HAP-1 (cell line): ENCODE measurements at regions not wholly inside any gene's neighbourhood (a gene's known extent, or its start where the extent isn't known, plus 50 kb on each side); places are given as distances from the start of the nearest gene placed in this dataset.

Experiments used
- DNase-seq, 2 experiments: peaks; one replicate each; pipeline ENCODE4 v3.0.0-alpha.2; 2016 to 2020; ENCODE audit warnings: low spot score in 2 of 2
- H3K27me3 ChIP-seq: fragments of 250-450 bp; sonication (Bioruptor Pico); 2 replicates; pipeline ENCODE4 v1.5.1; 2020; ENCODE audit warnings: low read depth, mild to moderate bottlenecking, moderate library complexity
- H3K36me3 ChIP-seq: fragments of 250-450 bp; sonication (Bioruptor Pico); replicated peaks from 2 replicates; pipeline ENCODE4 v1.5.1; 2020; ENCODE audit warnings: mild to moderate bottlenecking
- H3K4me1 ChIP-seq: fragments of 250-450 bp; sonication (Bioruptor Pico); 2 replicates; pipeline ENCODE4 v1.5.1; 2020; ENCODE audit warnings: mild to moderate bottlenecking
- H3K4me3 ChIP-seq: fragments of 250-450 bp; sonication (Bioruptor Pico); 2 replicates; pipeline ENCODE4 v1.5.1; 2020; ENCODE audit warnings: mild to moderate bottlenecking, moderate library complexity
- H3K9me3 ChIP-seq: fragments of 250-450 bp; sonication (Bioruptor Pico); 2 replicates; pipeline ENCODE4 v1.5.1; 2020; ENCODE audit warnings: mild to moderate bottlenecking, moderate library complexity
- in situ Hi-C: fragments of 300-500 bp; cut with MboI; formaldehyde crosslinking; loops from 3 replicates; pipeline ENCODE4 v1.14.3; 2020; ENCODE audit warnings: low sequenced_read_pairs, inconsistent platforms, mixed read lengths

DNA sequence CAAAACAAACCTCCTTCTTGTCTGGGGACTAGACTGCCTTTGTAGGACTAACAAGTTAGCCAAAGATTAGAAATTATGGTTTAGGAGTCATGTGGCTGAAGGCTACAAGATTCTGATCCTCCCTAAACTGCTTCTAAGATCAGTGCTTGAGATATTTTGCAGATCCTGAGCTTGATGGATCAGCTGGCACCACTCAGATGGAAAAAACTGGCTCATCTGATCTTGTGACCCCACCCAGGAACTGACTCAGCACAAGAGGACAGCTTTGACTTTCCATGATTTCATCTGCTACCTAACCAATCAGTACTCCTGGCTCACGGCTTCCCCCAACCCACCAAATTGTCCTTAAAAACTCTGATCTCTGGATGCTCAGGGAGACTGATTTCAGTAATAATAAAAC lies 271.5 kb upstream of the TAC1 start:
- no peaks in the 10 kb centered on the region for H3K9me3 ChIP-seq
- H3K36me3 ChIP-seq = no peaks in the 10 kb centered on the region
- DNase-seq = no peak
- no peak overlapping the region for H3K4me3 ChIP-seq
- no peaks in the 10 kb centered on the region for H3K27me3 ChIP-seq
- H3K4me1 ChIP-seq = peaks cover 3% of the 10 kb centered on the region; the same call in 1 of the 2 replicates
- in situ Hi-C loops = no loop called here

DNA sequence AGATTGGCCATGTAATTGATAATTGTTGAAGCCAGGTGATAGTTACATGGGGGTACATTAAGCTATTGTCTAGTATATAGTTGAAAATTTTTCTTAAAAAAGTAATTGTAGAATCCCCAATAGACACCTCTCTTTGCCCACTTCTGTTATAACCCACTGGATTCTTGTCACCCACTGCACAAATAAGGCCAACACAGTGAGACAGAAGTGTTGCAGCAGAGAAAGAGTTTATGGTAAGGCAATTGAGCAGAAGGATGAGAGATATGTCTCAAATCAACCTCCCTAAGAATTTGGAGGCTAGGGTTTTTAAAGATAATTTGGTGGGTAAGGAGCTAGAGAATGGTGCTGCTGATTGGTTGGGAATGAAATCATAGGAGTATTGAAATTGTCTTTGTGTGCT lies 270.3 kb upstream of the TAC1 start:
- Histone ChIP-seq H3K9me3 (no peaks in the 10 kb centered on the region), H3K36me3 (no peaks in the 10 kb centered on the region), H3K4me1 (peaks cover 15% of the 10 kb centered on the region), H3K27me3 (no peaks in the 10 kb centered on the region), H3K4me3 (no peak overlapping the region)
- in situ Hi-C loops = no loop called here
- no peak for DNase-seq

- H3K27me3 ChIP-seq = no peaks in the 10 kb centered on the region
- peak; percentile 35 to 65 for DNase-seq
- H3K4me1 ChIP-seq = peaks cover 17% of the 10 kb centered on the region
- in situ Hi-C loops = no loop called here
- no peak overlapping the region for H3K4me3 ChIP-seq
- H3K36me3 ChIP-seq = no peaks in the 10 kb centered on the region
- H3K9me3 ChIP-seq = no peaks in the 10 kb centered on the region
These were observed 265.8 kb upstream of the TAC1 start for GRCh38 chr7:97466071-97466470.

- Histone ChIP-seq H3K27me3 (no peaks in the 10 kb centered on the region), H3K4me1 (peaks cover 17% of the 10 kb centered on the region), H3K36me3 (no peaks in the 10 kb centered on the region), H3K4me3 (no peak overlapping the region), H3K9me3 (no peaks in the 10 kb centered on the region)
- in situ Hi-C loops = no loop called here
- DNase-seq = no peak
These were observed 264.7 kb upstream of the TAC1 start for GRCh38 chr7:97466999-97467740.

DNA sequence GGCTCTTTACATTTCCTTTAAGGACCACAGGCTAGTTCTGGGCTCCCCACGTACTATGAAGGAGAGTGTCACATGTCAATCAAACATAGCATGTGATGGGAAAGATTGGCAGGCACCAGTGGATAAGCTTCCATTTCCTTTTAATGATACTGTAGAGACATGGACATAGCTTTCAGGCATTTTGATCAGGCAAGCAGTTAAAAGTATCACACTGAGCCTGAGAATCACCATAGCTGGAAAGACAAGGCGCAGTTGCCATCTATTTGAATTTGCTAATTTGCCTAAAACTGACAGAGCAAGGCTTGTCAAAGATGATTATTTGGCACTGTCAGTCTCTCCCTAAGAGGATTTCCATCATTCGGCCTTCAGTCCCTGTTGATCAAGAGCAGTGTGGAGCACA lies 263.4 kb upstream of the TAC1 start:
- Histone ChIP-seq H3K4me1 (peaks cover 17% of the 10 kb centered on the region), H3K36me3 (no peaks in the 10 kb centered on the region), H3K4me3 (no peak overlapping the region), H3K9me3 (no peaks in the 10 kb centered on the region), H3K27me3 (no peaks in the 10 kb centered on the region)
- in situ Hi-C loops = no loop called here
- DNase-seq = no peak

GRCh38 chr7:97470726-97471125 lies 261.2 kb upstream of the TAC1 start:
- Histone ChIP-seq H3K4me3 (no peak overlapping the region), H3K27me3 (0 out of 2 replicates have a peak, but pooled peaks cover 2% of the 10 kb centered on the region), H3K4me1 (peaks cover 11% of the 10 kb centered on the region), H3K9me3 (no peaks in the 10 kb centered on the region), H3K36me3 (no peaks in the 10 kb centered on the region)
- no peak for DNase-seq
- in situ Hi-C loops = no loop called here

- no peaks in the 10 kb centered on the region for H3K36me3 ChIP-seq
- peaks cover 3% of the 10 kb centered on the region for H3K4me1 ChIP-seq
- in situ Hi-C loops = no loop called here
- no peak for DNase-seq
- no peak overlapping the region for H3K4me3 ChIP-seq
- 0 out of 2 replicates have a peak, but pooled peaks cover 2% of the 10 kb centered on the region for H3K27me3 ChIP-seq
- no peaks in the 10 kb centered on the region for H3K9me3 ChIP-seq
These were observed 260.4 kb upstream of the TAC1 start for GRCh38 chr7:97471491-97471890.

DNA sequence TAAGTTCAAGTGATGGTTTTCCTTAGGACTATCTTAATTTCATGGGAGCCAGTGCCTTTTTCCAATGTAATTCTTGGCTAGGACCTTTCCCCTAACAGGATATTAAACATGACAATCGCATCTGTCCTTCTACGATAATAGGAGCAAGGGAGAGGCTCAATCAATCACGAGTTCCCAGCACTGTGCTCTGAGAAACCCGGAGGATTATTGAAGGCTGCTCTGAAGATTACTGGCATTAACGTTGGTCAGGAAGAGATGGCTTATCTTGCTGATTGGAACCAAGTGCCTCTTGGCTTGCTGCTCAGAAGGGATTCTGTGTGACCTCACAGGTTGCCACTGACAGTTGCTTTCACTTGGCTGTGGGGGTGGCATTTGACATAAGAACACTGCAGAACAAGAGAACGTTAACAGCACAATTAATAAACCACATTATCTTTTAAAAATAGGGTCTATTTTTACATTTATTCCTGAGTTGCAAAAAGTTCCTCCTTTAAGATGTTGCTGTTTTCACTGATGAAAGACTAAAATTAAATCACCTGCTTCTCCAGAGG lies 252.1 kb upstream of the TAC1 start:
- Histone ChIP-seq H3K4me3 (no peak overlapping the region), H3K27me3 (no peaks in the 10 kb centered on the region), H3K9me3 (no peaks in the 10 kb centered on the region), H3K4me1 (no peaks in the 10 kb centered on the region), H3K36me3 (no peaks in the 10 kb centered on the region)
- DNase-seq = no peak
- in situ Hi-C loops = no loop called here

DNA sequence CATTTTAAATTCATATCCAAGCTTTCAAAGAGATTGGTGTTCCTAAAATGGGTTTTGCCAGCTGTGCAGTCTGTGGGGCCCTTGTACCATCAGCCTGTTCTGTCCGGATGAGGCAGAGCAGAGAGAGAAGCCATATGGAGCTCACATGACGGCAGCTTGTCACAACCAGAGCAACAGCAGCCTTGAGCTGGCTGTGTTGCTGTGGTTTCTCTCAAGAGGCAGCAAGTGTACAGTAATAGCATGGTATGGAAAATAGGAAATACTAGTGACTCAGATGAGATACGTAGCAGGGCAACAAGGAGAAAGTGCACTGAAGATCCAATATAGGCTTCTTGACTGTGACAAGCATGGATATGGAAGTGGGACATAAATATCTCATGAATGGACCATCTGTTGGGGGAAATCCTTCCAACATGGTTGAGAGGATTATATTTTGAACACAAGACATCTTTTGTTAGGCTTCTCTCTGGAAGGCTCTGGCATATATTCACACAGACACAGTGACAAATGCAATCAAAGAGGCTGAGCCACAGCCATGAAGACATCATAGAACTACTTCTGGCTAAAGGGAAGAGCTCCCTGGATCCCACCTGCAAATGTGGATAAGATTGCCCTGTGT lies 251.0 kb upstream of the TAC1 start:
- no peaks in the 10 kb centered on the region for H3K4me1 ChIP-seq
- no peak overlapping the region for H3K4me3 ChIP-seq
- no peaks in the 10 kb centered on the region for H3K36me3 ChIP-seq
- no peaks in the 10 kb centered on the region for H3K9me3 ChIP-seq
- H3K27me3 ChIP-seq = no peaks in the 10 kb centered on the region; the same call in 1 of the 2 replicates
- no peak for DNase-seq
- in situ Hi-C loops = no loop called here

- DNase-seq = no peak
- Histone ChIP-seq H3K4me1 (no peaks in the 10 kb centered on the region), H3K36me3 (no peaks in the 10 kb centered on the region), H3K4me3 (no peak overlapping the region), H3K9me3 (no peaks in the 10 kb centered on the region), H3K27me3 (no peaks in the 10 kb centered on the region; the same call in 1 of the 2 replicates)
- in situ Hi-C loops = no loop called here
These were observed 236.4 kb upstream of the TAC1 start for GRCh38 chr7:97495487-97495886.

DNA sequence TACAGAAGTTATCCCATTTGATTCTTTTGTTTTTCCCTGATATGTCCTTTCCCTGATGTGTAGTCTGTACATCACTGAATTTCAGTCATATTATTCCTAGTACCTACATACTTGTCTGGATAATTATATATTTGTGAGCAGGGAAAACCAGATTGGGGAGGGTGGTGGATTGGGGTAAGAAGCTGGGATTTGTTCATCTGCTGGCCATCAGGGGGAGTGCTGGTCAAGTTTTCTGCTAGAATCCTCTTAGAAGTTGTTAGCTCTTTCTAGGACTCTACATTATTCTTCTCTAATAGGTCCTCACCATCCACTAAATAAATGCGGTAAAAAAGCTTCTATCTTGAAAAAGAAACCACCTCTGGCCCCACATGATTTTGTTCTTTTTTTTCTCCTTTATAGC lies 232.7 kb upstream of the TAC1 start:
- H3K9me3 ChIP-seq = no peaks in the 10 kb centered on the region
- peak; percentile 38 to 47 for DNase-seq
- H3K36me3 ChIP-seq = no peaks in the 10 kb centered on the region
- H3K4me1 ChIP-seq = no peaks in the 10 kb centered on the region
- in situ Hi-C loops = no loop called here
- no peaks in the 10 kb centered on the region for H3K27me3 ChIP-seq
- no peak overlapping the region for H3K4me3 ChIP-seq

DNA sequence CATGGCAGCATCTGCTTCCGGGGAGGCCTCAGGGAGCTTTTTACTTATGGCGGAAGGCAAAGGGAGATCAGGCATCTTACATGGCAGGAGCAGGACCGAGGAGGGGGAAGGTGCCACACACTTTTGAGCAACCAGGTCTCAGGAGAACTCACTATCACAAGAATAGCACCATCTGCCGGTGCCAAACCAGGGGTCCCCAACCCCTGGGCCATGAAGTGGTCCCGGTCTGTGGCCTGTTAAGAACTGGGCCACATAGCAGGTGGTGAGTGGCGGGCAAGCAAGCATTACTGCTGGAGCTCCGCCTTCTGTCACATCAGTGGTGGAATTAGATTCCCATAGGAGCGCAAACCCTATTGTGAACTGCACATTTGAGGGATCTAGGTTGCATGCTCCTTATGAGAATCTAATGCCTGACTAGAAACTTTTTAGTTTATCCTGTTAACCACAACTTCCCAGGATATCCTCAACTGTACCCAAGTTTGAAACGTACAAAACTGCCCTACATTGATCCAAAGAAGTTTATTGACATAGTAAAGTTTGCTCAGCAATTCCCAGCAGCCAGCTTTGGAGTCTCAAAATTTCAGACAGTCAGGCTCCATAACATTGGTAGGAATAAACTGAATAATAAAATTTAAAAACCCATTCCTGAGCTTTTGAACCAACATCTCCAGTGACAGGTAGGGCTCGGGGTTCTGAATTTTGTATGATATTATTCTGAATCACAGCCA lies 228.4 kb upstream of the TAC1 start:
- H3K4me3 ChIP-seq = no peak overlapping the region
- DNase-seq = no peak
- no peaks in the 10 kb centered on the region for H3K36me3 ChIP-seq
- no peaks in the 10 kb centered on the region for H3K9me3 ChIP-seq
- no peaks in the 10 kb centered on the region for H3K4me1 ChIP-seq
- no peaks in the 10 kb centered on the region for H3K27me3 ChIP-seq
- in situ Hi-C loops = no loop called here

- no peaks in the 10 kb centered on the region for H3K36me3 ChIP-seq
- no peaks in the 10 kb centered on the region for H3K9me3 ChIP-seq
- H3K27me3 ChIP-seq = 0 out of 2 replicates have a peak, but pooled peaks cover 5% of the 10 kb centered on the region
- in situ Hi-C loops = no loop called here
- DNase-seq = no peak
- H3K4me1 ChIP-seq = no peaks in the 10 kb centered on the region
- no peak overlapping the region for H3K4me3 ChIP-seq
These were observed 225.2 kb upstream of the TAC1 start for GRCh38 chr7:97506728-97507127.
